Glutamatergic neuron (in vitro differentiated cells): ENCODE measurements at regions not wholly inside any gene's neighbourhood (a gene's known extent, or its start where the extent isn't known, plus 50 kb on each side); places are given as distances from the start of the nearest gene placed in this dataset.

Experiments used
- DNase-seq: peaks from one replicate; pipeline ENCODE4 v3.0.0; 2022
- H3K27ac Mint-ChIP-seq: one replicate; pipeline ENCODE4 v1.8.0; 2020; ENCODE audit warnings: mild to moderate bottlenecking, mixed read lengths, inconsistent platforms; ENCODE audit not compliant: unreplicated experiment
- H3K27me3 Mint-ChIP-seq: one replicate; pipeline ENCODE4 v1.8.0; 2020; ENCODE audit warnings: mild to moderate bottlenecking, moderate library complexity, mixed read lengths, inconsistent platforms; ENCODE audit not compliant: unreplicated experiment
- H3K36me3 Mint-ChIP-seq: one replicate; pipeline ENCODE4 v1.8.0; 2020; ENCODE audit warnings: mild to moderate bottlenecking, mixed read lengths, inconsistent platforms; ENCODE audit not compliant: unreplicated experiment
- H3K4me1 Mint-ChIP-seq: one replicate; pipeline ENCODE4 v1.8.0; 2020; ENCODE audit warnings: mild to moderate bottlenecking, low read depth, mixed read lengths, inconsistent platforms; ENCODE audit not compliant: unreplicated experiment
- H3K4me3 Mint-ChIP-seq: one replicate; pipeline ENCODE4 v1.8.0; 2020; ENCODE audit warnings: mild to moderate bottlenecking, mixed read lengths, inconsistent platforms; ENCODE audit not compliant: unreplicated experiment
- H3K9me3 Mint-ChIP-seq: one replicate; pipeline ENCODE4 v1.8.0; 2020; ENCODE audit warnings: mild to moderate bottlenecking, moderate library complexity, mixed read lengths, inconsistent platforms; ENCODE audit not compliant: unreplicated experiment
- TF ChIP-seq, protein P1 (sequence below): fragments of 200-600 bp; sonication (generic); IDR thresholded peaks from one replicate; pipeline ENCODE4 v1.5.0; 2021; ENCODE audit not compliant: partially characterized antibody, unreplicated experiment

DNA sequence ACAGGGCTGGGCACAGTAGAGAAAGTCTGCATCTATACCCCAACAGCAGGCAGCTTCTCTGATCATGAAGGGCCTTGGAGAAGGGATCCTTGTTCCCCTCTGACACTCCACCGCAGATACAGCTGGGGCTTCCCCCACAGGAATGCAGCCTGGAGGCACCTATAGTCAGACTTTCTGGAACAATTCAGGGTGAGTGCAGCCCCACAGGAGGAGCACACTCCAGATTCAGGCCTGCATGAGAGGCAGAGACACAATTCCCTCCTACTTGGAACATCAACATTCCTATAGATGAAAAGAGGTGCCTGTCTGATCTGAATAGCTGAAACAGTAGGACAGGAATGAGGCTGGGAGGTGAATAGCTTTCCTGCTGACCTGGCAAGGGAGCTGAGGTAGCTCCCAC is 1298.0 kb upstream of the CNTN5 start:
- H3K4me1 Mint-ChIP-seq, result no peaks in the 10 kb centered on the region
- no peak overlapping the region for H3K4me3 Mint-ChIP-seq
- H3K27me3 Mint-ChIP-seq, result peaks cover 2% of the 10 kb centered on the region
- peaks cover 3% of the 10 kb centered on the region for H3K9me3 Mint-ChIP-seq
- H3K36me3 Mint-ChIP-seq, result no peaks in the 10 kb centered on the region
- TF ChIP-seq, protein P1, sequence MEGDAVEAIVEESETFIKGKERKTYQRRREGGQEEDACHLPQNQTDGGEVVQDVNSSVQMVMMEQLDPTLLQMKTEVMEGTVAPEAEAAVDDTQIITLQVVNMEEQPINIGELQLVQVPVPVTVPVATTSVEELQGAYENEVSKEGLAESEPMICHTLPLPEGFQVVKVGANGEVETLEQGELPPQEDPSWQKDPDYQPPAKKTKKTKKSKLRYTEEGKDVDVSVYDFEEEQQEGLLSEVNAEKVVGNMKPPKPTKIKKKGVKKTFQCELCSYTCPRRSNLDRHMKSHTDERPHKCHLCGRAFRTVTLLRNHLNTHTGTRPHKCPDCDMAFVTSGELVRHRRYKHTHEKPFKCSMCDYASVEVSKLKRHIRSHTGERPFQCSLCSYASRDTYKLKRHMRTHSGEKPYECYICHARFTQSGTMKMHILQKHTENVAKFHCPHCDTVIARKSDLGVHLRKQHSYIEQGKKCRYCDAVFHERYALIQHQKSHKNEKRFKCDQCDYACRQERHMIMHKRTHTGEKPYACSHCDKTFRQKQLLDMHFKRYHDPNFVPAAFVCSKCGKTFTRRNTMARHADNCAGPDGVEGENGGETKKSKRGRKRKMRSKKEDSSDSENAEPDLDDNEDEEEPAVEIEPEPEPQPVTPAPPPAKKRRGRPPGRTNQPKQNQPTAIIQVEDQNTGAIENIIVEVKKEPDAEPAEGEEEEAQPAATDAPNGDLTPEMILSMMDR, result no peak
- no peak for DNase-seq
- H3K27ac Mint-ChIP-seq, result no peak overlapping the region

DNA sequence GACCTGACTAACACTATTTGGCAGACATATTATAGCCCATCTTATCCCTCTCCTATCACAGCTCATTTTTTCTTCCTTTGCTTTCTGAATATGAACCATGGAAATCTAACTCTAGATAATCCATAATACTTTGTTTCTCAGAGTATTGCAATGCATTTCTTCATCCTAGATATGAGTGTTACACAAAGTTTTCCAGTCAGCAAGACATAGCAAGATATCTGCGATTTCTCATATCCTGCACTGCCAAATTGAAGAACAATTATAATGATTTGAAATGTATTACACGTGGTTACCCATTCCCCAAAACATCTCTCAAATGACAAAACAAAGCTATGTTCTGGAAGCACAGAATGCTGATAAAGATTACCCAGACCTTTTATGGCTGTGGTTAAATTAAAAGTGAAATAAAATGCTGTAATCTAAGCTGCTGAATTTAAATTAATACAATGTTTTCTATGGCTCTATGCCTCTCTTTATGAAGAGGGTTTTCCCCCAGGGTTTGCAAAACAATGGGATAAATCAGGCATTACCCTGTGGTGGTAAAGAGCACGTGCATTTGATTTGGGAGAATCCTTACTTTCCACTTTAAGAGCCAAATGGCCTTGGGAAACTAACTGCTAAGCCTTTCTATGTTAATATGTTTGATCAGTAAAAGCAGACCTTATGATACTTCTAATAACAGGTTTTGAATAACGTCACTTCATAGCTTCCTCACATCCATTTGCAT is 1291.0 kb upstream of the CNTN5 start:
- Mint-ChIP-seq H3K4me1 (no peaks in the 10 kb centered on the region), H3K36me3 (no peaks in the 10 kb centered on the region), H3K27me3 (no peaks in the 10 kb centered on the region), H3K27ac (no peak overlapping the region), H3K9me3 (peaks cover 2% of the 10 kb centered on the region), H3K4me3 (no peak overlapping the region)
- TF ChIP-seq, protein P1, result no peak
- no peak for DNase-seq

DNA sequence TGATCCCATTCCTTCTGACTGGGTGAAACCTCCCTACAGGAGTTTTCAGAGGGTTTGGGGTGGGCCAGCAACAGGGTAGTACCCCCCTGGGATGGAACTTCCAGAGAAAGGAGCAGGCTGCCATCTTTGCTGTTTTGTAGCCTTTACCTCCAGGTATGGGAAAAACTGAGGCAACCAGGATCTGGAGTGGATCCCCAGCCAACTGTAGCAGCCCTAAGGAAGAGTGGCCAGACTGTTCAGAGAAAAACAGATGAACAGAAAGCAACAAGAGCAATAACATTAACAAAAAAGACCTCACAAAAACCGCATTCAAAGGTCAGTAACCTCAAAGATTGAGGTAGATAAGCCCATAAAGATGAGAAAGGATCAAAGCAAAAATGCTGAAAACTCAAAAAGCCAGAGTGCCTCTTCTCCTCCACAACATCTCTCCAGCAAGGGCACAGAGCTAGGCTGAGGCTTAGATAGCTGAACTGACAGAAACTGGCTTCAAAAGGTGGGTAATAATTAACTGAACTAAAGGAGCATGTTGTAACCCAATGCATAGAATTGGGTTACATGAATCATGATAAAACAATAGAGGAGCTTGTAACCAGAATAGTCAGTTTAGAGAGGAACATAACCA is 1288.6 kb upstream of the CNTN5 start:
- TF ChIP-seq, protein P1, result no peak
- DNase-seq, result no peak
- no peaks in the 10 kb centered on the region for H3K4me1 Mint-ChIP-seq
- H3K27me3 Mint-ChIP-seq, result peaks cover 3% of the 10 kb centered on the region
- H3K27ac Mint-ChIP-seq, result no peak overlapping the region
- H3K9me3 Mint-ChIP-seq, result peaks cover 2% of the 10 kb centered on the region
- H3K4me3 Mint-ChIP-seq, result no peak overlapping the region
- H3K36me3 Mint-ChIP-seq, result no peaks in the 10 kb centered on the region

DNA sequence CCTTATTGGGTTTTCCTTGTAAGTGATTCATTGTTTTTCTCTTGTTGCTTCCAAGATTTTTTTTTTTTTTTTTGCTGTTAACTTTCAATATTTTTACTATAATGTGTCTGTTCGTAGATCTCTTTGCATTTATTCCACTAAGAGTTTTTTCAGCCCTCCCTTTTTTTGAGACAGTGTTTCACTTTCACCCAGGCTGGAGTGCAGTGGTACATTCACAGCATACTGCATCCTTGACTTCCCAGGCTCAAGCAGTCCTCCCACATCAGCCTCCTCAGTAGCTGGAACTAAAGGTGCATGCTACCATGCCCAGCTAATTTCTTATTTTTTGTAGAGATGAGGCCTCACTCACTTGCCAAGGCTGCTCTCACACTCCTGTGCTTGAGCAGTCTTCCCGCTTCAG is 1282.0 kb upstream of the CNTN5 start:
- Mint-ChIP-seq H3K27ac (no peak overlapping the region), H3K27me3 (peaks cover 3% of the 10 kb centered on the region), H3K36me3 (no peaks in the 10 kb centered on the region)

More for the DNA sequence above, 1282.0 kb upstream of the CNTN5 start:
- H3K4me1 Mint-ChIP-seq, result no peaks in the 10 kb centered on the region
- no peak overlapping the region for H3K4me3 Mint-ChIP-seq
- H3K9me3 Mint-ChIP-seq, result peaks cover 2% of the 10 kb centered on the region
- DNase-seq, result no peak
- TF ChIP-seq, protein P1, result no peak
